ENCODE measurements at regions not wholly inside any gene's neighbourhood (a gene's known extent, or its start where the extent isn't known, plus 50 kb on each side); places are given as distances from the start of the nearest gene placed in this dataset.

- no peaks in the 10 kb centered on the region for H3K4me1 ChIP-seq (ENCODE audit: control insufficient read depth in 1 of 2, insufficient read depth in 1 of 2, low read depth in 1 of 2, low read length in 1 of 2)
- no peak overlapping the region for H3K27ac ChIP-seq
- no peaks in the 10 kb centered on the region for H3K36me3 ChIP-seq
- H3K9me3 ChIP-seq = no peaks in the 10 kb centered on the region
- no peak for TF ChIP-seq CTCF (IDR thresholded peaks at IDR 0.05)
- H3K27me3 ChIP-seq = peaks cover 32% of the 10 kb centered on the region
- no peak overlapping the region for H3K4me3 ChIP-seq (ENCODE audit: low read depth in 1 of 2, low read length in 1 of 2)
Observed at GRCh38 chr11:129286813-129287212, 88.8 kb upstream of the BARX2 start.

- Histone ChIP-seq H3K9me3 (no peaks in the 10 kb centered on the region), H3K4me3 (ENCODE audit: low read depth in 1 of 2, low read length in 1 of 2) (no peak overlapping the region), H3K27ac (no peak overlapping the region), H3K4me1 (ENCODE audit: control insufficient read depth in 1 of 2, insufficient read depth in 1 of 2, low read depth in 1 of 2, low read length in 1 of 2) (peaks cover 0 to under 1% of the 10 kb centered on the region in 2 experiments), H3K27me3 (peaks cover 38% of the 10 kb centered on the region), H3K36me3 (no peaks in the 10 kb centered on the region)
- no peak for TF ChIP-seq CTCF (IDR thresholded peaks at IDR 0.05)
Observed at GRCh38 chr11:129285402-129285786, 90.3 kb upstream of the BARX2 start.

DNA sequence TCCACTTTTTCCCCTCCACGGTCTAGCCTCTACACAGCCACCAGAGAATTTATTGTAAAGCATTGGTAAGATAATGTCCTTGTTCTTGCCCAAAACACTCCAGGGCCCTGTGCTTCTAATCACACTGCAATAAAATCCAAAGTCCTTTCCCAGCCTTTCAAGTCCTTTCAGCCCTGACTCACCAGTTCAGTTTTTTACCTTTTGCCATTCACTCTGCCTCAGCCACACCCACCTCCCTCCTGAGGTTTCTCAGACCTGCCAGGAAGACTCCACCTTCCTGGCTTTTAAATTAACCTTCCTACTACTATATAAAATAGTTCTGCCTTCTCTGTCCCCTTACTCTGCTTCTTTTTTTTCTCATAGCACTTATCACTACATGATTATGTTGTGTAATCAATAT lies 91.0 kb upstream of the ARHGAP32 start:
- H3K27me3 ChIP-seq = peaks cover 50% of the 10 kb centered on the region
- H3K36me3 ChIP-seq = no peaks in the 10 kb centered on the region
- H3K4me1 ChIP-seq (ENCODE audit: control insufficient read depth in 1 of 2, insufficient read depth in 1 of 2, low read depth in 1 of 2, low read length in 1 of 2) = peaks cover 8 to 12% of the 10 kb centered on the region in 2 experiments
- H3K9me3 ChIP-seq = no peaks in the 10 kb centered on the region
- no peak for TF ChIP-seq CTCF (IDR thresholded peaks at IDR 0.05)
- H3K4me3 ChIP-seq (ENCODE audit: low read depth in 1 of 2, low read length in 1 of 2) = no peak overlapping the region
- no peak overlapping the region for H3K27ac ChIP-seq

GRCh38 chr11:129282634-129283033 lies 90.5 kb upstream of the ARHGAP32 start:
- Histone ChIP-seq H3K4me3 (ENCODE audit: low read depth in 1 of 2, low read length in 1 of 2) (no peak overlapping the region), H3K27me3 (peaks cover 55% of the 10 kb centered on the region), H3K27ac (no peak overlapping the region), H3K4me1 (ENCODE audit: control insufficient read depth in 1 of 2, insufficient read depth in 1 of 2, low read depth in 1 of 2, low read length in 1 of 2) (peaks cover 8 to 13% of the 10 kb centered on the region in 2 experiments), H3K9me3 (no peaks in the 10 kb centered on the region), H3K36me3 (no peaks in the 10 kb centered on the region)
- no peak for TF ChIP-seq CTCF (IDR thresholded peaks at IDR 0.05)

- Histone ChIP-seq H3K36me3 (no peaks in the 10 kb centered on the region), H3K27ac (no peak overlapping the region), H3K4me3 (ENCODE audit: low read depth in 1 of 2, low read length in 1 of 2) (no peak overlapping the region), H3K4me1 (ENCODE audit: control insufficient read depth in 1 of 2, insufficient read depth in 1 of 2, low read depth in 1 of 2, low read length in 1 of 2) (peaks cover 8 to 13% of the 10 kb centered on the region in 2 experiments), H3K27me3 (peaks cover 58% of the 10 kb centered on the region), H3K9me3 (no peaks in the 10 kb centered on the region)
- TF ChIP-seq CTCF (IDR thresholded peaks at IDR 0.05) = no peak
Observed at GRCh38 chr11:129281471-129282415, 89.6 kb upstream of the ARHGAP32 start.
